ENCODE measurements at regions not wholly inside any gene's neighbourhood (a gene's known extent, or its start where the extent isn't known, plus 50 kb on each side); places are given as distances from the start of the nearest gene placed in this dataset.
"Not testable (repeated sequence)": the region's sequence is repeated elsewhere in the genome, so short reads cannot be mapped to it uniquely, and the experiment has no call there.

- DNase-seq (ENCODE audit: low spot score) = no peak
Observed at GRCh38 chr9:135275163-135275562, 187.7 kb downstream of the OLFM1 start.

- DNase-seq (ENCODE audit: low spot score) = no peak
Observed at GRCh38 chr9:135275571-135276289, 188.3 kb downstream of the OLFM1 start.

GRCh38 chr9:135277219-135278201, 190.0 kb downstream of the OLFM1 start:
- DNase-seq (ENCODE audit: low spot score) = no peak

- DNase-seq (ENCODE audit: low spot score) = no peak
Observed at GRCh38 chr9:135278586-135278985, 191.1 kb downstream of the OLFM1 start.

- no peak for DNase-seq (ENCODE audit: low spot score)
Observed at GRCh38 chr9:135279385-135279784, 191.9 kb downstream of the OLFM1 start.

GRCh38 chr9:135279834-135280393, 192.4 kb downstream of the OLFM1 start:
- no peak for DNase-seq (ENCODE audit: low spot score)

- DNase-seq (ENCODE audit: low spot score) = no peak
Observed at GRCh38 chr9:135280666-135281065, 193.2 kb downstream of the OLFM1 start.

- DNase-seq (ENCODE audit: low spot score) = no peak
Observed at GRCh38 chr9:135281151-135281550, 193.7 kb downstream of the OLFM1 start.

- no peak for DNase-seq (ENCODE audit: low spot score)
Observed at GRCh38 chr9:135281791-135282737, 194.6 kb downstream of the OLFM1 start.

- DNase-seq (ENCODE audit: low spot score) = no peak
Observed at GRCh38 chr9:135282808-135283207, 195.3 kb downstream of the OLFM1 start.

GRCh38 chr9:135283671-135284070, 195.9 kb upstream of the PPP1R26 start:
- no peak for DNase-seq (ENCODE audit: low spot score)

- DNase-seq (ENCODE audit: low spot score) = no peak
Observed at GRCh38 chr9:135284386-135285134, 195.0 kb upstream of the PPP1R26 start.

GRCh38 chr9:135286187-135286925, 193.2 kb upstream of the PPP1R26 start:
- DNase-seq (ENCODE audit: low spot score) = not testable (repeated sequence)

GRCh38 chr9:135286961-135287360, 192.6 kb upstream of the PPP1R26 start:
- no peak for DNase-seq (ENCODE audit: low spot score)

- no peak for DNase-seq (ENCODE audit: low spot score)
Observed at GRCh38 chr9:135287627-135288026, 192.0 kb upstream of the PPP1R26 start.

GRCh38 chr9:135288054-135288453, 191.5 kb upstream of the PPP1R26 start:
- no peak for DNase-seq (ENCODE audit: low spot score)

- no peak for DNase-seq (ENCODE audit: low spot score)
Observed at GRCh38 chr9:135289081-135289491, 190.5 kb upstream of the PPP1R26 start.

- DNase-seq (ENCODE audit: low spot score) = no peak
Observed at GRCh38 chr9:135290086-135290485, 189.5 kb upstream of the PPP1R26 start.

- DNase-seq (ENCODE audit: low spot score) = no peak
Observed at GRCh38 chr9:135290566-135290965, 189.0 kb upstream of the PPP1R26 start.

- no peak for DNase-seq (ENCODE audit: low spot score)
Observed at GRCh38 chr9:135291165-135291564, 188.4 kb upstream of the PPP1R26 start.
